ENCODE measurements at regions not wholly inside any gene's neighbourhood (a gene's known extent, or its start where the extent isn't known, plus 50 kb on each side); places are given as distances from the start of the nearest gene placed in this dataset.

DNA sequence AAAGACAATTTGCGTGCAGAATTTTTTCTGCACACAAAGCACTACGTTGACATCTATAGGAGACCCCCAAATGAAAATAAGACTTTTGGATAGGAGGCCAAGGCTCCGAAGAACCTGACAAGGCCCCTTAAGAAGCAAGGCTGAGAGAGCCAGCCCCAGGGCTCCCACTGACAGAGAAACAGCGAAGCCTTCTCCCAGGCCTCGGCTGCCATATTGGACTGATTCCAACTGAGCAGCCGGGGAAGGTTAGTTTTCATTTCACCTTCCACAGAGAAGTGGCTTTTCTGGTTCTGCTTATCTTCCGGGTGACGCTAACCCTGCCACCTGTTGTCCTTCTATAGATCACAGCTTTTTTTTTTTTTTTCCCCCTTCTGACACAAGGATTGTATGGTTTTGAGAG, 356.7 kb downstream of the SOX9 start:
- TF ChIP-seq, protein P1, sequence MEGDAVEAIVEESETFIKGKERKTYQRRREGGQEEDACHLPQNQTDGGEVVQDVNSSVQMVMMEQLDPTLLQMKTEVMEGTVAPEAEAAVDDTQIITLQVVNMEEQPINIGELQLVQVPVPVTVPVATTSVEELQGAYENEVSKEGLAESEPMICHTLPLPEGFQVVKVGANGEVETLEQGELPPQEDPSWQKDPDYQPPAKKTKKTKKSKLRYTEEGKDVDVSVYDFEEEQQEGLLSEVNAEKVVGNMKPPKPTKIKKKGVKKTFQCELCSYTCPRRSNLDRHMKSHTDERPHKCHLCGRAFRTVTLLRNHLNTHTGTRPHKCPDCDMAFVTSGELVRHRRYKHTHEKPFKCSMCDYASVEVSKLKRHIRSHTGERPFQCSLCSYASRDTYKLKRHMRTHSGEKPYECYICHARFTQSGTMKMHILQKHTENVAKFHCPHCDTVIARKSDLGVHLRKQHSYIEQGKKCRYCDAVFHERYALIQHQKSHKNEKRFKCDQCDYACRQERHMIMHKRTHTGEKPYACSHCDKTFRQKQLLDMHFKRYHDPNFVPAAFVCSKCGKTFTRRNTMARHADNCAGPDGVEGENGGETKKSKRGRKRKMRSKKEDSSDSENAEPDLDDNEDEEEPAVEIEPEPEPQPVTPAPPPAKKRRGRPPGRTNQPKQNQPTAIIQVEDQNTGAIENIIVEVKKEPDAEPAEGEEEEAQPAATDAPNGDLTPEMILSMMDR (IDR thresholded peaks at IDR 0.05; ENCODE audit: low read depth, low read length, missing control alignments), result no peak
- no peaks in the 10 kb centered on the region for H3K27me3 ChIP-seq (replicated peaks)
- no peak overlapping the region for H3K27ac ChIP-seq
- no peak for DNase-seq
- H3K36me3 ChIP-seq (replicated peaks), result no peaks in the 10 kb centered on the region
- no peak overlapping the region for H3K4me3 ChIP-seq (ENCODE audit: low read depth, low read length)
- in situ Hi-C loops (cut with HindIII; ENCODE audit: low pct_ligation_motif_present, low sequenced_read_pairs), result no loop called here

DNA sequence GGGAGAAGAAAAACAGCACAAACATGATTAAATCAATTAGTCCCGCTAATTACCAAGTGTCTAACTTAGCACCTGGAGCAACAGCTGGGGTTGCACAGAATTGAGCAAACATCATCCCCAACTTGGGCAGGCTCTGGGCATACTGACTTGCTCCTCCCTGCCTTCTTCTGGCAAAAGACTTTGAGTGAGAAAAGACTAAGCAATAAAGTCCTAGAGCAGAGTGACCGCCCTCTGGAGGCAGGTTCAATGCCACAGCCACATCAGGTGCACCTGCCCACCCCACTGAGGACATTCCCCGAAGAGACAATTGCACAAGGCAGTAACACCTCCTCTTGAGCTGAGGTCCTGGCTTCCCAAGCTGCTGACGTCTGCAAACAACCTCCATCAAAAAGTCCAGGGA, 358.3 kb downstream of the SOX9 start:
- Histone ChIP-seq H3K27me3 (replicated peaks) (no peaks in the 10 kb centered on the region), H3K27ac (no peak overlapping the region), H3K4me3 (ENCODE audit: low read depth, low read length) (no peak overlapping the region), H3K36me3 (replicated peaks) (no peaks in the 10 kb centered on the region)
- in situ Hi-C loops (cut with HindIII; ENCODE audit: low pct_ligation_motif_present, low sequenced_read_pairs), result no loop called here
- DNase-seq, result no peak
- TF ChIP-seq, protein P1 (IDR thresholded peaks at IDR 0.05; ENCODE audit: low read depth, low read length, missing control alignments), result no peak

DNA sequence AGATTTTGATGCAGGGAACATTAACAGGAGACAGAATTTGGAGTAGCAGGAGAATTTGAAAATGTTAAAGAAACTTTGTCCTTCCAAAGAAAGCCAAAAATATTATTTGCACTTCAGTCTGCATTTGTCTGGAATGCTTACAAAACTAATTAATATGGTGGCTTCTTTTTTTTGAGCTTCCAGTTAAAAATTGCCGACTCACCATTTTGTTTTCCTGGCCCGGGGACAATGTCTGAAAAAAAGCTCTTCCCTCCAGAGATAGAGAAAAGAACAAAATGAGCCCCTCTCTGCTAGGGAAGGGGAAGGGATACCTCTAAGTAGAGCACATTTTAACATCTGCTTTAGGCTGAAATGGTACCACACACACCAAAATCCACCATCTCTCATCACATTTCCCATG, 360.8 kb downstream of the SOX9 start:
- in situ Hi-C loops (cut with HindIII; ENCODE audit: low pct_ligation_motif_present, low sequenced_read_pairs), result no loop called here
- H3K36me3 ChIP-seq (replicated peaks), result no peaks in the 10 kb centered on the region
- no peak for DNase-seq
- TF ChIP-seq, protein P1 (IDR thresholded peaks at IDR 0.05; ENCODE audit: low read depth, low read length, missing control alignments), result no peak
- no peaks in the 10 kb centered on the region for H3K27me3 ChIP-seq (replicated peaks)
- no peak overlapping the region for H3K27ac ChIP-seq
- no peak overlapping the region for H3K4me3 ChIP-seq (ENCODE audit: low read depth, low read length)

DNA sequence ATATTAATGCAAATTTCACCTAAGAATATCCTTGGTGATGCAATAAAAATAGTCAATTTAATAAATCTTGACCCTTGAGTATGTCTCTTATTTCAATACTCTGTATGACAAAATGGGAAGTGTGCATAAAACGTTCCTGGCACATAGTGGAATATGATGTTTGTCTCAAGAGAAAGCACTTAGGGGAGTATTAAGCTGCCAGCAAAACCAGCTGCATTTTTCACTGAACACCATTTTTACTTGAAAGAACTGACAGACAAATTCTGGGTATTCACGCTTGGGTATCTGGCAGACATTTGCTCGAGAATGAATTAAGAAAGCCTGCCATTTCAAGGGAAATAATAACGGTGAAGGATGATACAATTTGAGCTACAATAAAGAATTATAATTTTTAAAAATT, 364.8 kb downstream of the SOX9 start:
- no peaks in the 10 kb centered on the region for H3K27me3 ChIP-seq (replicated peaks)
- in situ Hi-C loops (cut with HindIII; ENCODE audit: low pct_ligation_motif_present, low sequenced_read_pairs), result no loop called here
- DNase-seq, result no peak
- no peak overlapping the region for H3K4me3 ChIP-seq (ENCODE audit: low read depth, low read length)
- H3K27ac ChIP-seq, result no peak overlapping the region
- H3K36me3 ChIP-seq (replicated peaks), result no peaks in the 10 kb centered on the region
- TF ChIP-seq, protein P1 (IDR thresholded peaks at IDR 0.05; ENCODE audit: low read depth, low read length, missing control alignments), result no peak

DNA sequence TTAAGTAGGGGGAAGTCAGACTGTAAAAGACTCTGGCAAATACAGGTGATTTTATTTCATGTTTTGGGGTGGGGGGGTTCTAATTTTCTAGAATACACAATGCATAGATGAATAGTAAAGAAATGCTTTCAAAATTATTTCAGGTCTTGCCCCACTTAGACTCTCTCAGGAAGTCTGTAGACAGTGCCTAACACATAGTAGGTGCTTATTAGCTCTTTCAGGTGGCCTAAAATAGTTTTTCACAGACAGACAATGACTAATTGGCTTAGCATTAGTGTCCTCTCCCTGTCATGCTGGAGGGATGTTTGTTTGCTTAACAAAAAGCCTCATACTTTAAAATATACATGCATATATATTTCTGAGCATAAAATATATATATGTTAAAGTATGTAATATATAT, 366.0 kb downstream of the SOX9 start:
- H3K36me3 ChIP-seq (replicated peaks), result no peaks in the 10 kb centered on the region
- no peak overlapping the region for H3K27ac ChIP-seq
- H3K27me3 ChIP-seq (replicated peaks), result no peaks in the 10 kb centered on the region
- no peak for DNase-seq
- in situ Hi-C loops (cut with HindIII; ENCODE audit: low pct_ligation_motif_present, low sequenced_read_pairs), result no loop called here
- H3K4me3 ChIP-seq (ENCODE audit: low read depth, low read length), result no peak overlapping the region
- TF ChIP-seq, protein P1 (IDR thresholded peaks at IDR 0.05; ENCODE audit: low read depth, low read length, missing control alignments), result no peak

DNA sequence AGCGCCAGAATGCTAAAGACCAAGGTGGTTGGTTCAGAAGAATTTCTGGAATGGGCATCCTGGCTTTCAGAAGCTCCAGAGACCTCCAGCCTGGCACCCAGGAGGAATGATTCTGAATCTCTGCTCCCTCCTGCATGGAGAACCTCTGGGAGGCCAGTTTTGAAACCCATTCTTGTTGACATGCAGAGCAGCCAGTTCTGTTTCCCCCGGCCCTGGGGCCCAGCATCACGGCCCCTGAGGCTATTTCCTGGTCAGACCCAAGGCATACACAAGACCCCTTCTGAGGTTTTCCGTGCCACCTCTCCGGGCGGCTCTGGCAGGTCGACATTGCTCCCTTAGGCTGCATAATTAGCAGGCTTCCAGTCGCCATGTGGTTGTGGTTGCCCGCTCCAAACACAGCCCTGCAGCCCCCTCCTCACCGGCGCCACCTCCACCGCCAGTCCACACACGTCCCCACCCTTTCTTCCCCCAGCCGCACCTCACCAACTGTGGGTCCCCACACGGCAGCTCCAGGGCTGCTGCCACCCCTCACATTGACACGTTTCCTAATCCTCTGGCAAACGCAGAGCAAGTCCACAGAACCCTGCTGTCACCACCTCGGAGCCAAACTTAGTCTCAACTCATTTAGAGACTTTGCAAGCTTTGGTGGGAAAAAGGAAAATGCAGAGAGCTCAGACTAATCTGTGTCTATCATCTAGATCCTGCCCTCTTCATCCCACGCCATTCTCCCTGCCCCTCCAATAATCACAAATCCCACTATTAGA, 367.1 kb downstream of the SOX9 start:
- in situ Hi-C loops (cut with HindIII; ENCODE audit: low pct_ligation_motif_present, low sequenced_read_pairs), result no loop called here
- Histone ChIP-seq H3K27ac (no peak overlapping the region), H3K27me3 (replicated peaks) (no peaks in the 10 kb centered on the region), H3K4me3 (ENCODE audit: low read depth, low read length) (no peak overlapping the region), H3K36me3 (replicated peaks) (no peaks in the 10 kb centered on the region)
- TF ChIP-seq, protein P1 (IDR thresholded peaks at IDR 0.05; ENCODE audit: low read depth, low read length, missing control alignments), result no peak
- DNase-seq, result no peak

Measured in brain microvascular endothelial cell (primary cell).